ENCODE measurements at regions not wholly inside any gene's neighbourhood (a gene's known extent, or its start where the extent isn't known, plus 50 kb on each side); places are given as distances from the start of the nearest gene placed in this dataset.

- TF ChIP-seq, protein P1, sequence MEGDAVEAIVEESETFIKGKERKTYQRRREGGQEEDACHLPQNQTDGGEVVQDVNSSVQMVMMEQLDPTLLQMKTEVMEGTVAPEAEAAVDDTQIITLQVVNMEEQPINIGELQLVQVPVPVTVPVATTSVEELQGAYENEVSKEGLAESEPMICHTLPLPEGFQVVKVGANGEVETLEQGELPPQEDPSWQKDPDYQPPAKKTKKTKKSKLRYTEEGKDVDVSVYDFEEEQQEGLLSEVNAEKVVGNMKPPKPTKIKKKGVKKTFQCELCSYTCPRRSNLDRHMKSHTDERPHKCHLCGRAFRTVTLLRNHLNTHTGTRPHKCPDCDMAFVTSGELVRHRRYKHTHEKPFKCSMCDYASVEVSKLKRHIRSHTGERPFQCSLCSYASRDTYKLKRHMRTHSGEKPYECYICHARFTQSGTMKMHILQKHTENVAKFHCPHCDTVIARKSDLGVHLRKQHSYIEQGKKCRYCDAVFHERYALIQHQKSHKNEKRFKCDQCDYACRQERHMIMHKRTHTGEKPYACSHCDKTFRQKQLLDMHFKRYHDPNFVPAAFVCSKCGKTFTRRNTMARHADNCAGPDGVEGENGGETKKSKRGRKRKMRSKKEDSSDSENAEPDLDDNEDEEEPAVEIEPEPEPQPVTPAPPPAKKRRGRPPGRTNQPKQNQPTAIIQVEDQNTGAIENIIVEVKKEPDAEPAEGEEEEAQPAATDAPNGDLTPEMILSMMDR (conservative IDR thresholded peaks at IDR 0.05 in 1 of 2, IDR thresholded peaks at IDR 0.05 in 1 of 2; ENCODE audit: low read depth in 1 of 2, low read length in 2 of 2): no peak
- no peak for TF ChIP-seq EZH2 (IDR thresholded peaks at IDR 0.05; ENCODE audit: low read length, missing control alignments)
Observed at GRCh38 chr13:40337651-40338050, 328.8 kb downstream of the FOXO1 start.

Measured in fibroblast of lung (primary cell).